Skeletal muscle cell (primary cell): ENCODE measurements at regions not wholly inside any gene's neighbourhood (a gene's known extent, or its start where the extent isn't known, plus 50 kb on each side); places are given as distances from the start of the nearest gene placed in this dataset.
"Not testable (repeated sequence)": the region's sequence is repeated elsewhere in the genome, so short reads cannot be mapped to it uniquely, and the experiment has no call there.

Experiments
- DNase-seq: peaks from one replicate; pipeline ENCODE4 v3.0.0-alpha.2; 2010; ENCODE audit warnings: low read depth
- H3K4me3 ChIP-seq: 2 replicates; pipeline ENCODE4 v1.5.1; 2011; ENCODE audit warnings: low read depth, mild to moderate bottlenecking, control low read depth, low read length, moderate library complexity

GRCh38 chr3:192060160-192060781 lies 599.3 kb downstream of the PYDC2 start:
- H3K4me3 ChIP-seq, result no peak overlapping the region
- no peak for DNase-seq

- no peak overlapping the region for H3K4me3 ChIP-seq
- DNase-seq, result no peak
These were observed 600.5 kb downstream of the PYDC2 start for GRCh38 chr3:192061426-192061825.

- DNase-seq, result no peak
- H3K4me3 ChIP-seq, result no peak overlapping the region
These were observed 601.2 kb downstream of the PYDC2 start for GRCh38 chr3:192062186-192062585.

GRCh38 chr3:192063570-192063969 lies 602.6 kb downstream of the PYDC2 start:
- H3K4me3 ChIP-seq, result no peak overlapping the region
- DNase-seq, result no peak

GRCh38 chr3:192064959-192065358 lies 604.0 kb downstream of the PYDC2 start:
- H3K4me3 ChIP-seq, result no peak overlapping the region
- DNase-seq, result no peak

- DNase-seq, H3K4me3 ChIP-seq: not testable (repeated sequence)
These were observed 605.3 kb downstream of the PYDC2 start for GRCh38 chr3:192066253-192066652.

GRCh38 chr3:192068464-192069254 lies 607.7 kb downstream of the PYDC2 start:
- H3K4me3 ChIP-seq, result no peak overlapping the region
- no peak for DNase-seq

GRCh38 chr3:192077795-192078497 lies 617.0 kb downstream of the PYDC2 start:
- H3K4me3 ChIP-seq, result no peak overlapping the region
- no peak for DNase-seq

- no peak for DNase-seq
- no peak overlapping the region for H3K4me3 ChIP-seq
These were observed 618.1 kb downstream of the PYDC2 start for GRCh38 chr3:192079098-192079497.

- no peak overlapping the region for H3K4me3 ChIP-seq
- DNase-seq, result no peak
These were observed 619.4 kb downstream of the PYDC2 start for GRCh38 chr3:192080336-192080735.

- DNase-seq, result no peak
These were observed 622.0 kb downstream of the PYDC2 start for GRCh38 chr3:192082730-192083660.

More at GRCh38 chr3:192082730-192083660, 622.0 kb downstream of the PYDC2 start:
- no peak overlapping the region for H3K4me3 ChIP-seq
